RWPE1 (cell line): ENCODE measurements at regions not wholly inside any gene's neighbourhood (a gene's known extent, or its start where the extent isn't known, plus 50 kb on each side); places are given as distances from the start of the nearest gene placed in this dataset.

Experiments used
- CTCF ChIA-PET: fragments of 350-600 bp; sonication (Branson Sonifier 250); formaldehyde crosslinking; extraction: SDS; loops from one replicate; lab custom pipeline; 2021; lab: Yijun Ruan, JAX
- POLR2A ChIA-PET: fragments of 400-600 bp; formaldehyde crosslinking; extraction: SDS; loops from one replicate; lab custom pipeline; 2020; ENCODE audit warnings: antibody characterized with exemption; ENCODE audit not compliant: low non-redundant PET; lab: Yijun Ruan, JAX
- DNase-seq: peaks from one replicate; pipeline ENCODE4 v3.0.0; 2012; ENCODE audit warnings: low spot score
- H3K27ac ChIP-seq: fragments of 450-650 bp; 2 replicates; pipeline ENCODE4 v1.5.1; 2017
- TF ChIP-seq, protein P1 (sequence below): fragments of 450-650 bp; conservative IDR thresholded peaks from 2 replicates; pipeline ENCODE4 v1.5.1; 2017; ENCODE audit warnings: low read depth, mild to moderate bottlenecking

DNA sequence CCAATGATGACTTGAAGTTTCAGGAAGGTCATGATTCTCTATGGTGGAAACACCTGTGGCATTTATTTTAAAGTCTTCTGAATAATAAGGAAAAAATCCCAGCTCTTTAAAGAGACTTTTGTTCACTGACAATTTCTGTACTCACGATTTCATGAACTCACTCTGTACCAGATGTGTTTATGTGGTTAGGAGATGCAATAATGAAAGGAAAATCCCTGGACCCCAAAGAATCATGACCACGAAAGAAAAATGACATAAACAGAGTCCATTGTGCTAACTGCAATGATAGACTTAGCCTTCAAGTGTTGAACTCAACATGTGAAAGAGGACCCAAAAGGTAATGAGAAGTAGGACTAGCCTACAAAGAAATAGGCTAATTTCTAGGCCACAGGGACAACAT lies 947.5 kb downstream of the CDH11 start:
- TF ChIP-seq, protein P1, sequence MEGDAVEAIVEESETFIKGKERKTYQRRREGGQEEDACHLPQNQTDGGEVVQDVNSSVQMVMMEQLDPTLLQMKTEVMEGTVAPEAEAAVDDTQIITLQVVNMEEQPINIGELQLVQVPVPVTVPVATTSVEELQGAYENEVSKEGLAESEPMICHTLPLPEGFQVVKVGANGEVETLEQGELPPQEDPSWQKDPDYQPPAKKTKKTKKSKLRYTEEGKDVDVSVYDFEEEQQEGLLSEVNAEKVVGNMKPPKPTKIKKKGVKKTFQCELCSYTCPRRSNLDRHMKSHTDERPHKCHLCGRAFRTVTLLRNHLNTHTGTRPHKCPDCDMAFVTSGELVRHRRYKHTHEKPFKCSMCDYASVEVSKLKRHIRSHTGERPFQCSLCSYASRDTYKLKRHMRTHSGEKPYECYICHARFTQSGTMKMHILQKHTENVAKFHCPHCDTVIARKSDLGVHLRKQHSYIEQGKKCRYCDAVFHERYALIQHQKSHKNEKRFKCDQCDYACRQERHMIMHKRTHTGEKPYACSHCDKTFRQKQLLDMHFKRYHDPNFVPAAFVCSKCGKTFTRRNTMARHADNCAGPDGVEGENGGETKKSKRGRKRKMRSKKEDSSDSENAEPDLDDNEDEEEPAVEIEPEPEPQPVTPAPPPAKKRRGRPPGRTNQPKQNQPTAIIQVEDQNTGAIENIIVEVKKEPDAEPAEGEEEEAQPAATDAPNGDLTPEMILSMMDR, result no peak
- POLR2A ChIA-PET, result no interaction called here
- no peak for DNase-seq
- CTCF ChIA-PET, result no interaction called here
- no peak overlapping the region for H3K27ac ChIP-seq

DNA sequence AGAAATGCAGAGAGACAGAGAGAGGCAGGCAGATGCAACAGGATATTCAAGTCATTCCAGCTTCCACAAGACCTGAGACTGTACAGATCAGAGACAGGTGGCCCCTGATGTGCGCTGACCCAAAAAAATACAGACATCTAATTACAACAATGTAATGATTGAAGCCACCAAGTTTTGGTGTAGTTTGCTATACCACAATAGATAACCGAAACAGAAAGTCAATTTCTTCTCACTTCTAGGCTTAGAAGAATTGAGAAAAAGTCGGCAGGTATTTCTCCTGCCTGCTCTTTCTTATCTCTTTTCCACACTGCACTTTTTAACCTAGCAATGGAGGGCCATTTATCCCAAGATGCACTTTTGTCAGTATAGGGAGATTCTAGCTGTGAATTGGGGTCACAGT lies 949.2 kb downstream of the CDH11 start:
- DNase-seq, result no peak
- ChIA-PET CTCF (no interaction called here), POLR2A (no interaction called here)
- no peak overlapping the region for H3K27ac ChIP-seq
- TF ChIP-seq, protein P1, result no peak

DNA sequence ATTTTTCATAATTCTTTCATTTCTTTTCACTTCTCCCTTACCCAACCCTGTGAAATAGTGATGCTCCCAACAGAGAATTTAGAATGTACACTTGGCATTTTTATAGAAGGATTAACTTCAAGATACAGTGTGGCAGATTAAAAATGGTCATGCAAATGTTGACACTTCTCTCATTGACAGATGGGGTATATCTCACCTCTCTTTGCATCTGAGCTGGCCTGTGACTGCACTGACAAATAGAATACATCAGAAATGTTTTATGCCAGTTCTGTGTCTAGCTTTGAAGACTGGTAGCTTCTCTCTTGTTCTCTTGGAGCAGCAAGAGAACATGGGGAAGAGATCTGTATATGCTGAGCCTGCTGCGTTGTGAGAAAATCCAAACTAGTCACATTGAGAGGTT lies 949.6 kb downstream of the CDH11 start:
- ChIA-PET CTCF (no interaction called here), POLR2A (no interaction called here)
- H3K27ac ChIP-seq, result no peak overlapping the region
- TF ChIP-seq, protein P1, result no peak
- DNase-seq, result no peak

DNA sequence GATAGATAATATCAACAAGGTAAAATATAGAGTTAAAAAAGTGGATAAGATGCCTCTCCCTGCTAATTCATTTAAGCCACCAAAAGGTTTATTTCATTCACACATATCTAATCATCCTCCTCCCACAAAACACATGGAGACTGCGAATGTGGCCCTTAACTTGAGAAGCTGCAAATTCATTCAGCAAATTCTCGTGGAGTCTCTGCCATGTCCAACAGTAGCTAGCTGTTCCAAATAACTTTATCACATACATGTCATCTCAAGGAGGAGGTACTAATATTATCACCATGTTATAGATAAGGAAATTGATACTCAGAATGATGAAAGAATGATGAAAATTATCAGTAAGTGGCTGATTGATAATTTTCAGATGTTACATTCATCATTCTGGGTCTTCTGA lies 950.2 kb downstream of the CDH11 start:
- POLR2A ChIA-PET, result no interaction called here
- no peak for DNase-seq
- TF ChIP-seq, protein P1, result no peak
- CTCF ChIA-PET, result no interaction called here
- H3K27ac ChIP-seq, result no peak overlapping the region

DNA sequence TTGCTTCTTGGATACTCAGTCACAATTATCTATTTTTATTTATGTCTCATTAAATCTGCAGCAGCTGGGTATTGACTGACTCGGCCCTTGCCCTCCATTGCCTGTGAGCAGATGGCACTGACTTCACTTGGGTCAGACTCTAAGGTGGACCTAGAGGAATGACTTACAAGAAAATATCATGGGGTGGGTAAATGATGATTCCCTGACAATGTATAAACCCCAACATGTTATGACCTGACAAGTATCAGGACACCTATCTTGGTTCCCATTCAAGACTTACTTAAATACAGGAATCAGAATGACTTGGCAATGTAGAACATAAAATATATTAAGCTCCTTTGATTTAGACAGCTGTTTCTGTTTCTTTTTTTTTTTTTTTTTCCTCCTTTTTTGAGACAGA lies 953.5 kb downstream of the CDH11 start:
- DNase-seq, result no peak
- ChIA-PET CTCF (no interaction called here), POLR2A (no interaction called here)
- H3K27ac ChIP-seq, result no peak overlapping the region
- TF ChIP-seq, protein P1, result no peak

DNA sequence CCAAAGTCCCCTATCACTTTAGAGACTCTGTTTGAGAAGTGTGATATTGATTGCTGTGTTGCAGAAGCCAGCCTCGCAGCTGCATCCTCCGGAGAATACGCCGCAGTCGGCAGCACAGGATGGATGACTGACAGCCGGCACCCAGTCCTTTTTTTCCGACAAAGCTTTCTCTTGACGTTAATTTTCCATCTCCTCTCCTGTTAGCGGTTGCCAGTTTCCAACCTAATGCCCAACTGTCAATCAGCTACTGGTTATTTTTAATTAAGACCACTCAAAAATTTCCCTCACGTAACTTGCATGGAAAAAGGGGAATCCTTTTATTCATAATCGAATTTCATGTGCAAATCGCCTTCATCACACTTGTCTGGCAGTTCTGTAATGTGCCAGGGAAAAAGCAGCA lies 953.9 kb downstream of the CDH11 start:
- no peak for DNase-seq
- ChIA-PET CTCF (no interaction called here), POLR2A (no interaction called here)

More for the DNA sequence above, 953.9 kb downstream of the CDH11 start:
- H3K27ac ChIP-seq, result no peak overlapping the region
- TF ChIP-seq, protein P1, result no peak
